ENCODE measurements at regions not wholly inside any gene's neighbourhood (a gene's known extent, or its start where the extent isn't known, plus 50 kb on each side); places are given as distances from the start of the nearest gene placed in this dataset.
A peak's percentile ranks its signal among the peaks of the same experiment; 100 is the strongest.

DNA sequence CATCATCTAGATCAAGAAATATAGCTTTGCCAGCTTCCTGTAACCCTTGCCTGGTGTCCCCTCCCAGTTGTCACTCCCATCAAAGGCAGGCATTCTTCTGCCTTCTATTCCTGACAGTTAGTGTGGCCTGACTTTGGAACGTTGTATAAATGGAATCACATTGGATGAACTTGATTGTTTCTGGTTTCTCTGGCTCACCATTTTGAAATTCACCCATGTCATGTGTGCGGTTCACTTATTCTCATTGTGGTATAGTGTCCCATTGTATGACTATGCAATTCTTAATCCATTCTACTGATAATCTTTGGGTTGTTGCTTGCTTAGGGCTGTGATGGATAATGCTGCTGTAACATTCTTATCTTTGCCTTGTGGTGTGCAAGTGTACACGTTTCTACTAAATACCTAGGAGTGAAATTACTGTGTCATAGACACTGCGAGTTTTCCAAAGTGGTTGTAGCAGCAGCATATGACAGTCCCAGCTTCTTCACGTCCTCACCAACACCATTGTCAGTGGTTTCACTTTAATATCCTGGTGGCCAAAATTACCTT lies 73.2 kb downstream of the VEGFA start:
- H3K27ac ChIP-seq (ENCODE audit: low read depth, low read length), result no peak overlapping the region

DNA sequence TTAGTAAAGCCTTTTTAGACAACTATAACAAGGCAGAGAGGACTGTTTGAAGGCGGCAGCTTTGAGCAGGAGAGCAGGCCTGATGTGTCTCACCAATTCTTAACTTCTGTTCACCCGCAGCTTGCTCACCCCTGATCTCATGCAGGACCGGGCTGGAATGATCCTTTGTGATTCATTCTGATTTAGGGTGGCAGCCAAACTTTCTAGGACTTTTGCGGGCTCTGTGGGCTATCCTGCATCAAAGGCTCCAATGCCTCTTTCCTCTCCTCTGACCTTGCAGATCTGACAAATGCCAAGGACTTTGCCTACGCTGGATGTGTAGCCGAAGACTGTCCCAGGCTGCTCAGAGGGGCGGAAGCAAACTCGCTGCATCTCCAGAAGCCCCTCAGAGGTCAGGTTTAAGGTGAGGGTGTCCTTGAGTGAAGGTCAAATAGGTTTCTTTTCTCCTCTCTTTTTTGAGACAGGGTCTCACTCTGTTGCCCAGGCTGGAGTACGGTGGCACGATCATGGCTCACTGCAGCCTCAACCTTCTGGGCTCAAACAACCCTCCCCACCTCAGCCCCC lies 72.3 kb downstream of the VEGFA start:
- no peak overlapping the region for H3K27ac ChIP-seq (ENCODE audit: low read depth, low read length)
- peak overlapping the region; percentile 13 for H3K4me2 ChIP-seq (ENCODE audit: insufficient read depth, low read length)
- no peaks in the 10 kb centered on the region for H3K79me2 ChIP-seq (ENCODE audit: insufficient read depth, low read length)
- no peak overlapping the region for H2AFZ ChIP-seq (ENCODE audit: low read length)
- H3K9me3 ChIP-seq (ENCODE audit: low read depth, low read length), result no peaks in the 10 kb centered on the region
- DNase-seq (ENCODE audit: insufficient read length, low spot score, missing footprints), result peak; percentile 93
- no peak overlapping the region for H3K4me3 ChIP-seq (ENCODE audit: insufficient read depth, low read length)
- no peaks in the 10 kb centered on the region for H3K36me3 ChIP-seq (ENCODE audit: insufficient read depth, low read length)
- peaks cover 34% of the 10 kb centered on the region for H3K4me1 ChIP-seq (ENCODE audit: insufficient read depth, low read length)
- no peaks in the 10 kb centered on the region for H4K20me1 ChIP-seq (ENCODE audit: insufficient read depth, low read length)
- TF ChIP-seq CTCF (IDR thresholded peaks at IDR 0.05; ENCODE audit: extremely low read depth, low read depth, low read length), result no peak
- H3K27me3 ChIP-seq (ENCODE audit: insufficient read depth, low read length), result no peaks in the 10 kb centered on the region

More for the DNA sequence above, 73.2 kb downstream of the VEGFA start:
- Histone ChIP-seq H3K4me1 (ENCODE audit: insufficient read depth, low read length) (peaks cover 33% of the 10 kb centered on the region), H3K36me3 (ENCODE audit: insufficient read depth, low read length) (no peaks in the 10 kb centered on the region), H2AFZ (ENCODE audit: low read length) (no peak overlapping the region), H3K4me2 (ENCODE audit: insufficient read depth, low read length) (no peak overlapping the region), H3K27me3 (ENCODE audit: insufficient read depth, low read length) (no peaks in the 10 kb centered on the region), H3K79me2 (ENCODE audit: insufficient read depth, low read length) (no peaks in the 10 kb centered on the region), H3K4me3 (ENCODE audit: insufficient read depth, low read length) (no peak overlapping the region), H4K20me1 (ENCODE audit: insufficient read depth, low read length) (no peaks in the 10 kb centered on the region), H3K9me3 (ENCODE audit: low read depth, low read length) (no peaks in the 10 kb centered on the region)
- no peak for TF ChIP-seq CTCF (IDR thresholded peaks at IDR 0.05; ENCODE audit: extremely low read depth, low read depth, low read length)
- DNase-seq (ENCODE audit: insufficient read length, low spot score, missing footprints), result no peak

DNA sequence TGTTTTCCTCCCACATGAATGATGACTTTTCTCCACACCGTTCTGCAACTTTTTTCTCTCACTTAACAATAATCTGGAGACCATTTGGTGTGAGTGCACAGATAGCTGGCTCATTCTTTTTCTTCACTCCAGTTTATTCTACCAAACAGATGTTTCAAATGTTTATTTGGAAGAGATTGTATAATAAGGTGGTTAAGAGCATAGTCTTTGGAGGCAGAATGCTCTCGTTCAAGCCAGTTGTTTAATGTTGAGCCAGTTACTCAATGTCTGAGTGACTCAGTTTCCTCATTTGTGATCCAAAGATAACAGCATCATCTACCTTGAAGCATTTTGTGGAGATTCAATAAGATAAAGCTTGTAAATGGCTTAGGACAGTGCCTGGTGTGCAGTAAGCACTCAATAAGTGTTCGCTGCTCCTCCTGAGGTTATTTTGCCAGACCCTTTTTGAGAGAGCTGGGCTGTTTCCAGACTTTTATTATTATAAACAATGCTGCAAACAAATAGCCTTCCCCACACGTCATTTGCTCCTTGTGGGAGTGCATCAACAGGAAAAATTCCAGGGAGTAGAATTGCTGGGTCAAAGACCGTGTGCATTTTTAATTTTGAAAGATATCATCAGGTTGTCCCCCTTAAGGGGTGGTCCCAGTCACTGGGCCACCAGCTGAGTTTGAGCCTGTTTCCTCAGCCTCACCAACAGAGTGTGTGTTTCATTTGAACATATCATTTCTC lies 70.6 kb downstream of the VEGFA start:
- H3K4me2 ChIP-seq (ENCODE audit: insufficient read depth, low read length), result no peak overlapping the region
- no peaks in the 10 kb centered on the region for H3K9me3 ChIP-seq (ENCODE audit: low read depth, low read length)
- no peak for TF ChIP-seq CTCF (IDR thresholded peaks at IDR 0.05; ENCODE audit: extremely low read depth, low read depth, low read length)
- no peaks in the 10 kb centered on the region for H3K27me3 ChIP-seq (ENCODE audit: insufficient read depth, low read length)
- H3K4me3 ChIP-seq (ENCODE audit: insufficient read depth, low read length), result no peak overlapping the region
- H3K79me2 ChIP-seq (ENCODE audit: insufficient read depth, low read length), result no peaks in the 10 kb centered on the region
- H3K36me3 ChIP-seq (ENCODE audit: insufficient read depth, low read length), result no peaks in the 10 kb centered on the region
- no peak overlapping the region for H3K27ac ChIP-seq (ENCODE audit: low read depth, low read length)
- no peaks in the 10 kb centered on the region for H4K20me1 ChIP-seq (ENCODE audit: insufficient read depth, low read length)
- H3K4me1 ChIP-seq (ENCODE audit: insufficient read depth, low read length), result peaks cover 37% of the 10 kb centered on the region
- H2AFZ ChIP-seq (ENCODE audit: low read length), result no peak overlapping the region
- DNase-seq (ENCODE audit: insufficient read length, low spot score, missing footprints), result no peak

All from osteoblast (primary cell).